Fibroblast of mammary gland (primary cell): ENCODE measurements at regions not wholly inside any gene's neighbourhood (a gene's known extent, or its start where the extent isn't known, plus 50 kb on each side); places are given as distances from the start of the nearest gene placed in this dataset.

Experiments used
- DNase-seq: peaks from one replicate; pipeline ENCODE4 v3.0.0-alpha.2; 2010; ENCODE audit warnings: low read depth
- H3K4me3 ChIP-seq: 2 replicates; pipeline ENCODE4 v1.5.1; 2011; ENCODE audit warnings: low read depth, mild to moderate bottlenecking, low read length, moderate library complexity; ENCODE audit not compliant: control insufficient read depth
- CTCF ChIP-seq: conservative IDR thresholded peaks from 2 replicates; pipeline ENCODE4 v1.5.1; 2011; ENCODE audit warnings: low read depth, low read length, inconsistent platforms; ENCODE audit not compliant: control insufficient read depth, insufficient read depth

GRCh38 chr16:6157806-6158205 lies 1060.2 kb upstream of the EEF2KMT start:
- TF ChIP-seq CTCF = no peak
- no peak for DNase-seq

GRCh38 chr16:6155271-6155670 lies 1057.7 kb upstream of the EEF2KMT start:
- no peak overlapping the region for H3K4me3 ChIP-seq
- TF ChIP-seq CTCF = no peak
- DNase-seq = no peak

More at GRCh38 chr16:6157806-6158205, 1060.2 kb upstream of the EEF2KMT start:
- no peak overlapping the region for H3K4me3 ChIP-seq

GRCh38 chr16:6153901-6154300 lies 1056.3 kb upstream of the EEF2KMT start:
- TF ChIP-seq CTCF = no peak
- no peak overlapping the region for H3K4me3 ChIP-seq
- DNase-seq = no peak

- no peak for TF ChIP-seq CTCF
- no peak for DNase-seq
- no peak overlapping the region for H3K4me3 ChIP-seq
Observed at GRCh38 chr16:6149031-6149430, 1051.4 kb upstream of the EEF2KMT start.

GRCh38 chr16:6148361-6148760 lies 1050.8 kb upstream of the EEF2KMT start:
- no peak for DNase-seq
- no peak for TF ChIP-seq CTCF
- no peak overlapping the region for H3K4me3 ChIP-seq

GRCh38 chr16:6146874-6147425 lies 1049.4 kb upstream of the EEF2KMT start:
- TF ChIP-seq CTCF = no peak
- no peak for DNase-seq
- no peak overlapping the region for H3K4me3 ChIP-seq

GRCh38 chr16:6146356-6146755 lies 1048.8 kb upstream of the EEF2KMT start:
- no peak for DNase-seq
- no peak for TF ChIP-seq CTCF
- no peak overlapping the region for H3K4me3 ChIP-seq
